Suprapubic skin (tissue), 4 donors: ENCODE measurements at regions not wholly inside any gene's neighbourhood (a gene's known extent, or its start where the extent isn't known, plus 50 kb on each side); places are given as distances from the start of the nearest gene placed in this dataset.

Experiments used
- CTCF ChIP-seq, 2 donors: fragments of 200-600 bp in 1 of 2; fragments of 450-650 bp in 1 of 2; sonication (generic) in 1 of 2; IDR thresholded peaks; one replicate each; pipeline ENCODE4 v1.5.1; 2016 to 2019; ENCODE audit warnings: antibody characterized with exemption in 2 of 2, mild to moderate bottlenecking in 1 of 2, moderate library complexity in 1 of 2
- POLR2A ChIP-seq, 2 donors: fragments of 450-650 bp; IDR thresholded peaks; one replicate each; pipeline ENCODE4 v1.6.1; 2017; ENCODE audit warnings: antibody characterized with exemption in 2 of 2, mild to moderate bottlenecking in 2 of 2, moderate library complexity in 2 of 2
- POLR2AphosphoS5 ChIP-seq, 3 donors: sonication (generic); formaldehyde crosslinking; IDR thresholded peaks; one replicate each; pipeline ENCODE4 v1.6.1; 2017; ENCODE audit warnings: antibody characterized with exemption in 3 of 3

DNA sequence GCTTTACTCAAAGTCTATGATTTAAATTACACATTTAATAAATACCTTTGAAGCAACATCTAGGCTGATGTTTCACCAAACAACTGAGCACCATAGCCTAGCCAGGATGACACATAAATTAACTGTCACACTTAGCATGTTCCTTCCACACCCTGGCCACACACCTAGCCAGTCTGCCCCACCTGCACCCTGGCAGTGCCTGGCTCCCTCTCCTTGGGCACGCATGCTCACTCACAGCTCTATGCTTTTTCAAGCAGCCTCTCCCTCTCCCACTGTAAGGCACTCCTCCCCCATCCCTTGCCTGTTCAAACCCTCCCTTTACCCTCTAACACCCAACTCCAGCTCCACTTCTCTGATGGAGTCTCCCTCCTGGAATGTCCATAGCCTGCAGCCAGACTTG lies 357.6 kb upstream of the KLHL29 start:
- TF ChIP-seq CTCF (IDR thresholded peaks at IDR 0.05) (no peak), POLR2A (IDR thresholded peaks at IDR 0.05) (no peak), POLR2AphosphoS5 (IDR thresholded peaks at IDR 0.05) (no peak)
